ENCODE measurements at regions not wholly inside any gene's neighbourhood (a gene's known extent, or its start where the extent isn't known, plus 50 kb on each side); places are given as distances from the start of the nearest gene placed in this dataset.

DNA sequence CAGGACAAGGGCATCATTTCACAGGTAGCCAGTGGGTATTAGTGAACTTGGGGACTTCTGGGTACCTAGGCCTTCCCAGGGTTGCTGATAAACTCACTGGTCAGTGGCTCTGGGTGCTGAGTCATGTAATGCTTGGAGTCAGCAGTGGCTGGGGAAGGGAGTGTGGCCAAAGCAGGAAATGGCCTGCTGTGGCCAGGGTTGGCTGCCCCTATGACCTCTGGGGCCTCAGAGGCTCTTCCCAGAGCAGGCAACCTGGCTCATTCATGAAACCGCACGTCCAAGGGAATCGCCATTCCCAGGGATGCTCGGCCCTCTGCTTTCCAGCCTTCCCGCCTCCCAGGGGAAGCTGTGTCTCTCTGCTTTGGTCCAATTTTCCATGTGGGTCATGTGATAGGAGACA is 294.9 kb downstream of the DYSF start (continued):
- TF ChIP-seq RCOR1 (IDR thresholded peaks at IDR 0.05; ENCODE audit: borderline replicate concordance in 1 of 2, low read depth in 2 of 2, low read length in 2 of 2) (peak in 1 of 2 experiments; percentile 81; a peak in 1 of 4 replicates), TRIM24 (IDR thresholded peaks at IDR 0.05) (peak; percentile 41 to 62; a peak in 2 of 4 replicates), RFX5 (IDR thresholded peaks at IDR 0.05; ENCODE audit: low read depth, low read length) (no peak), FOS (IDR thresholded peaks at IDR 0.05; ENCODE audit: extremely low read depth, insufficient read length) (no peak), ZNF780A (CRISPR knock-in tag; IDR thresholded peaks at IDR 0.05) (no peak), ZNF263 (CRISPR knock-in tag; IDR thresholded peaks at IDR 0.05; ENCODE audit: borderline replicate concordance) (no peak), ZNF174 (CRISPR knock-in tag; IDR thresholded peaks at IDR 0.05) (no peak), CREBBP (IDR thresholded peaks at IDR 0.05; ENCODE audit: low read depth, low read length) (no peak), SIN3A (IDR thresholded peaks at IDR 0.05; ENCODE audit: borderline replicate concordance in 2 of 2, control insufficient read depth in 1 of 2, low read depth in 2 of 2, low read length in 2 of 2) (no peak), JUNB (CRISPR knock-in tag; conservative IDR thresholded peaks at IDR 0.05) (no peak), FOXK1 (CRISPR knock-in tag; IDR thresholded peaks at IDR 0.05; ENCODE audit: borderline replicate concordance) (no peak), MYC (IDR thresholded peaks at IDR 0.05; ENCODE audit: low read depth, low read length) (0 out of 2 replicates have a peak, but pooled peaks have one; percentile 18), MYC (CRISPR knock-in tag; IDR thresholded peaks at IDR 0.05; ENCODE audit: borderline replicate concordance, low read depth) (no peak)
- TF ChIP-seq, protein P1, sequence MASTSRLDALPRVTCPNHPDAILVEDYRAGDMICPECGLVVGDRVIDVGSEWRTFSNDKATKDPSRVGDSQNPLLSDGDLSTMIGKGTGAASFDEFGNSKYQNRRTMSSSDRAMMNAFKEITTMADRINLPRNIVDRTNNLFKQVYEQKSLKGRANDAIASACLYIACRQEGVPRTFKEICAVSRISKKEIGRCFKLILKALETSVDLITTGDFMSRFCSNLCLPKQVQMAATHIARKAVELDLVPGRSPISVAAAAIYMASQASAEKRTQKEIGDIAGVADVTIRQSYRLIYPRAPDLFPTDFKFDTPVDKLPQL (IDR thresholded peaks at IDR 0.05; ENCODE audit: extremely low read depth, insufficient read length): no peak
- TF ChIP-seq, protein P2, sequence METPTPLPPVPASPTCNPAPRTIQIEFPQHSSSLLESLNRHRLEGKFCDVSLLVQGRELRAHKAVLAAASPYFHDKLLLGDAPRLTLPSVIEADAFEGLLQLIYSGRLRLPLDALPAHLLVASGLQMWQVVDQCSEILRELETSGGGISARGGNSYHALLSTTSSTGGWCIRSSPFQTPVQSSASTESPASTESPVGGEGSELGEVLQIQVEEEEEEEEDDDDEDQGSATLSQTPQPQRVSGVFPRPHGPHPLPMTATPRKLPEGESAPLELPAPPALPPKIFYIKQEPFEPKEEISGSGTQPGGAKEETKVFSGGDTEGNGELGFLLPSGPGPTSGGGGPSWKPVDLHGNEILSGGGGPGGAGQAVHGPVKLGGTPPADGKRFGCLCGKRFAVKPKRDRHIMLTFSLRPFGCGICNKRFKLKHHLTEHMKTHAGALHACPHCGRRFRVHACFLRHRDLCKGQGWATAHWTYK (CRISPR knock-in tag; IDR thresholded peaks at IDR 0.05): peak; percentile 85; the same call in 1 of the 2 replicates
- TF ChIP-seq, protein P3, sequence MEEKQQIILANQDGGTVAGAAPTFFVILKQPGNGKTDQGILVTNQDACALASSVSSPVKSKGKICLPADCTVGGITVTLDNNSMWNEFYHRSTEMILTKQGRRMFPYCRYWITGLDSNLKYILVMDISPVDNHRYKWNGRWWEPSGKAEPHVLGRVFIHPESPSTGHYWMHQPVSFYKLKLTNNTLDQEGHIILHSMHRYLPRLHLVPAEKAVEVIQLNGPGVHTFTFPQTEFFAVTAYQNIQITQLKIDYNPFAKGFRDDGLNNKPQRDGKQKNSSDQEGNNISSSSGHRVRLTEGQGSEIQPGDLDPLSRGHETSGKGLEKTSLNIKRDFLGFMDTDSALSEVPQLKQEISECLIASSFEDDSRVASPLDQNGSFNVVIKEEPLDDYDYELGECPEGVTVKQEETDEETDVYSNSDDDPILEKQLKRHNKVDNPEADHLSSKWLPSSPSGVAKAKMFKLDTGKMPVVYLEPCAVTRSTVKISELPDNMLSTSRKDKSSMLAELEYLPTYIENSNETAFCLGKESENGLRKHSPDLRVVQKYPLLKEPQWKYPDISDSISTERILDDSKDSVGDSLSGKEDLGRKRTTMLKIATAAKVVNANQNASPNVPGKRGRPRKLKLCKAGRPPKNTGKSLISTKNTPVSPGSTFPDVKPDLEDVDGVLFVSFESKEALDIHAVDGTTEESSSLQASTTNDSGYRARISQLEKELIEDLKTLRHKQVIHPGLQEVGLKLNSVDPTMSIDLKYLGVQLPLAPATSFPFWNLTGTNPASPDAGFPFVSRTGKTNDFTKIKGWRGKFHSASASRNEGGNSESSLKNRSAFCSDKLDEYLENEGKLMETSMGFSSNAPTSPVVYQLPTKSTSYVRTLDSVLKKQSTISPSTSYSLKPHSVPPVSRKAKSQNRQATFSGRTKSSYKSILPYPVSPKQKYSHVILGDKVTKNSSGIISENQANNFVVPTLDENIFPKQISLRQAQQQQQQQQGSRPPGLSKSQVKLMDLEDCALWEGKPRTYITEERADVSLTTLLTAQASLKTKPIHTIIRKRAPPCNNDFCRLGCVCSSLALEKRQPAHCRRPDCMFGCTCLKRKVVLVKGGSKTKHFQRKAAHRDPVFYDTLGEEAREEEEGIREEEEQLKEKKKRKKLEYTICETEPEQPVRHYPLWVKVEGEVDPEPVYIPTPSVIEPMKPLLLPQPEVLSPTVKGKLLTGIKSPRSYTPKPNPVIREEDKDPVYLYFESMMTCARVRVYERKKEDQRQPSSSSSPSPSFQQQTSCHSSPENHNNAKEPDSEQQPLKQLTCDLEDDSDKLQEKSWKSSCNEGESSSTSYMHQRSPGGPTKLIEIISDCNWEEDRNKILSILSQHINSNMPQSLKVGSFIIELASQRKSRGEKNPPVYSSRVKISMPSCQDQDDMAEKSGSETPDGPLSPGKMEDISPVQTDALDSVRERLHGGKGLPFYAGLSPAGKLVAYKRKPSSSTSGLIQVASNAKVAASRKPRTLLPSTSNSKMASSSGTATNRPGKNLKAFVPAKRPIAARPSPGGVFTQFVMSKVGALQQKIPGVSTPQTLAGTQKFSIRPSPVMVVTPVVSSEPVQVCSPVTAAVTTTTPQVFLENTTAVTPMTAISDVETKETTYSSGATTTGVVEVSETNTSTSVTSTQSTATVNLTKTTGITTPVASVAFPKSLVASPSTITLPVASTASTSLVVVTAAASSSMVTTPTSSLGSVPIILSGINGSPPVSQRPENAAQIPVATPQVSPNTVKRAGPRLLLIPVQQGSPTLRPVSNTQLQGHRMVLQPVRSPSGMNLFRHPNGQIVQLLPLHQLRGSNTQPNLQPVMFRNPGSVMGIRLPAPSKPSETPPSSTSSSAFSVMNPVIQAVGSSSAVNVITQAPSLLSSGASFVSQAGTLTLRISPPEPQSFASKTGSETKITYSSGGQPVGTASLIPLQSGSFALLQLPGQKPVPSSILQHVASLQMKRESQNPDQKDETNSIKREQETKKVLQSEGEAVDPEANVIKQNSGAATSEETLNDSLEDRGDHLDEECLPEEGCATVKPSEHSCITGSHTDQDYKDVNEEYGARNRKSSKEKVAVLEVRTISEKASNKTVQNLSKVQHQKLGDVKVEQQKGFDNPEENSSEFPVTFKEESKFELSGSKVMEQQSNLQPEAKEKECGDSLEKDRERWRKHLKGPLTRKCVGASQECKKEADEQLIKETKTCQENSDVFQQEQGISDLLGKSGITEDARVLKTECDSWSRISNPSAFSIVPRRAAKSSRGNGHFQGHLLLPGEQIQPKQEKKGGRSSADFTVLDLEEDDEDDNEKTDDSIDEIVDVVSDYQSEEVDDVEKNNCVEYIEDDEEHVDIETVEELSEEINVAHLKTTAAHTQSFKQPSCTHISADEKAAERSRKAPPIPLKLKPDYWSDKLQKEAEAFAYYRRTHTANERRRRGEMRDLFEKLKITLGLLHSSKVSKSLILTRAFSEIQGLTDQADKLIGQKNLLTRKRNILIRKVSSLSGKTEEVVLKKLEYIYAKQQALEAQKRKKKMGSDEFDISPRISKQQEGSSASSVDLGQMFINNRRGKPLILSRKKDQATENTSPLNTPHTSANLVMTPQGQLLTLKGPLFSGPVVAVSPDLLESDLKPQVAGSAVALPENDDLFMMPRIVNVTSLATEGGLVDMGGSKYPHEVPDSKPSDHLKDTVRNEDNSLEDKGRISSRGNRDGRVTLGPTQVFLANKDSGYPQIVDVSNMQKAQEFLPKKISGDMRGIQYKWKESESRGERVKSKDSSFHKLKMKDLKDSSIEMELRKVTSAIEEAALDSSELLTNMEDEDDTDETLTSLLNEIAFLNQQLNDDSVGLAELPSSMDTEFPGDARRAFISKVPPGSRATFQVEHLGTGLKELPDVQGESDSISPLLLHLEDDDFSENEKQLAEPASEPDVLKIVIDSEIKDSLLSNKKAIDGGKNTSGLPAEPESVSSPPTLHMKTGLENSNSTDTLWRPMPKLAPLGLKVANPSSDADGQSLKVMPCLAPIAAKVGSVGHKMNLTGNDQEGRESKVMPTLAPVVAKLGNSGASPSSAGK (IDR thresholded peaks at IDR 0.05): peak; percentile 28

Data from K562 (cell line).